Fibroblast of mammary gland (primary cell): ENCODE measurements at regions not wholly inside any gene's neighbourhood (a gene's known extent, or its start where the extent isn't known, plus 50 kb on each side); places are given as distances from the start of the nearest gene placed in this dataset.
"Not testable (repeated sequence)": the region's sequence is repeated elsewhere in the genome, so short reads cannot be mapped to it uniquely, and the experiment has no call there.

ENCODE experiments used
- DNase-seq: peaks from one replicate; pipeline ENCODE4 v3.0.0-alpha.2; 2010; ENCODE audit warnings: low read depth
- H3K4me3 ChIP-seq: 2 replicates; pipeline ENCODE4 v1.5.1; 2011; ENCODE audit warnings: low read depth, mild to moderate bottlenecking, low read length, moderate library complexity; ENCODE audit not compliant: control insufficient read depth
- CTCF ChIP-seq: conservative IDR thresholded peaks from 2 replicates; pipeline ENCODE4 v1.5.1; 2011; ENCODE audit warnings: low read depth, low read length, inconsistent platforms; ENCODE audit not compliant: control insufficient read depth, insufficient read depth

- no peak overlapping the region for H3K4me3 ChIP-seq
- TF ChIP-seq CTCF: no peak
Observed at GRCh38 chr10:130511766-130512165, 375.6 kb downstream of the GLRX3 start.

GRCh38 chr10:130512936-130513335 is 376.7 kb downstream of the GLRX3 start:
- no peak for TF ChIP-seq CTCF
- no peak for DNase-seq
- H3K4me3 ChIP-seq: no peak overlapping the region

More at GRCh38 chr10:130511766-130512165, 375.6 kb downstream of the GLRX3 start:
- DNase-seq: no peak

- no peak for DNase-seq
- TF ChIP-seq CTCF: no peak
- no peak overlapping the region for H3K4me3 ChIP-seq
Observed at GRCh38 chr10:130513686-130514476, 377.7 kb downstream of the GLRX3 start.

GRCh38 chr10:130515670-130516069 is 379.5 kb downstream of the GLRX3 start:
- no peak for DNase-seq
- no peak for TF ChIP-seq CTCF
- H3K4me3 ChIP-seq: no peak overlapping the region

GRCh38 chr10:130516141-130516735 is 380.0 kb downstream of the GLRX3 start:
- no peak for TF ChIP-seq CTCF
- no peak for DNase-seq
- no peak overlapping the region for H3K4me3 ChIP-seq

DNA sequence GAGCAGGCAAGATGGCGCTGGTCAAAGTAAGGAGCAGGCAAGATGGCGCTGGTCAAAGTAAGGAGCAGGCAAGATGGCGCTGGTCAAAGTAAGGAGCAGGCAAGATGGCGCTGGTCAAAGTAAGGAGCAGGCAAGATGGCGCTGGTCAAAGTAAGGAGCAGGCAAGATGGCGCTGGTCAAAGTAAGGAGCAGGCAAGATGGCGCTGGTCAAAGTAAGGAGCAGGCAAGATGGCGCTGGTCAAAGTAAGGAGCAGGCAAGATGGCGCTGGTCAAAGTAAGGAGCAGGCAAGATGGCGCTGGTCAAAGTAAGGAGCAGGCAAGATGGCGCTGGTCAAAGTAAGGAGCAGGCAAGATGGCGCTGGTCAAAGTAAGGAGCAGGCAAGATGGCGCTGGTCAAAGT is 382.7 kb downstream of the GLRX3 start:
- DNase-seq, H3K4me3 ChIP-seq: not testable (repeated sequence)

DNA sequence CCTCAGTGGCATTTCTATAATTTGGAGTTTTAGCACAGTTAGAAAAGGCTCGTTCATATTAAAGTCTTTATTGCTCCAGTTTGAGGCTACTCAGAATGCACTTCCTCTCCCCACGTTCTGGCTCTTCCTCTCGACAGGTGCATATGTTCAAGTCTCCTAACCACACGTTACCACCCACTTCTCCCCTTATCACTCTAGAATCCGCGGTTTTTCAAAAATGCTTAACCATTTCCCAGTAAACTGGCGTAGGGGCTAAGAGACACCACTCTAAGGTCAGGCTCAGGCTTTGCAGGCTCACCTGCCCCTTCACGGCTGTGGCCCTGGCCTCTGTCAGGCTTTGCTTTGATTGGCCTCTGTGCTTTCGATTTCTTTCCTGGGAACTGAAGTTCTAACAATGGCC is 383.6 kb downstream of the GLRX3 start:
- DNase-seq: no peak
- no peak overlapping the region for H3K4me3 ChIP-seq
- no peak for TF ChIP-seq CTCF
